Muscle of arm (tissue), 1 donor: ENCODE measurements at regions not wholly inside any gene's neighbourhood (a gene's known extent, or its start where the extent isn't known, plus 50 kb on each side); places are given as distances from the start of the nearest gene placed in this dataset.
"Not testable (repeated sequence)": the region's sequence is repeated elsewhere in the genome, so short reads cannot be mapped to it uniquely, and the experiment has no call there.

Experiments used
- DNase-seq: peaks from one replicate; pipeline ENCODE4 v3.0.0-alpha.2; 2013

DNA sequence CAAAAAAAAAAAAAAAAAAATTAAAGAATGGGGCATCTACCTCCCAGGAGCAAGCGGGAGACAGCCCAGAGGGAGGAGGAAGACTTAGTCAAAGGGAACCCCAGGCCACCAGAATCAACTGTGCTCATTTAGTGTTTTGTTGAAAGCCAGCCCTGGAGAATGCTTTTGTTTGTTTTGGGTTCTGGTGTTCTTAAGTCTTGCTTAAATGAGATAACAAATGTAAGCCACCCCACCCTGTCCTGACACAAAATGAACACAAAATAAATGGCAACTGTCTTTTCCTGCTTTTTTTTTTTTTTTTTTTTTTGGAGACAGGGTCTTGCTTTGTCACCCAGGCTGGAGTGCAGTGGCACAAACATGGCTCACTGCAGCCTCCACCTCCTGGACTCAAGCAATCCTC, 165.0 kb upstream of the JARID2 start:
- DNase-seq: no peak

DNA sequence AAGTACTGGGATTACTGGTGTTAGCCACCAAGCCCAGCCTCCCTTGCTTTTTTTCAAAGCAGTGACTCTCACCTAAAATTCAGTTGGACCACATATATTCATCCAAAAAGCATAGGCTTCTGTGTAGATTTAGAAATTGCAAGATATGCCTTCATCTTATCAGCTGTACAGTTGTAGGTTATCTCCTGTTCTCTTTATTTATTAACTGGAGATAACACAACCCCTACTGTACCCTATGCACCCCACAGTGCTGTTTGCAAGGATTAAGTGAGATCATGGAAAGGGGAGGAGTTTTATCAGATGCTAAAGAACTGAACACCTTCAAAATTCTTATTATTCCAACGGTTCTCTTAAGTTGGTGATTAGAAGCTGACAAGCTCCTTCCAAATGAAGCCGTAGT, 164.4 kb upstream of the JARID2 start:
- no peak for DNase-seq

DNA sequence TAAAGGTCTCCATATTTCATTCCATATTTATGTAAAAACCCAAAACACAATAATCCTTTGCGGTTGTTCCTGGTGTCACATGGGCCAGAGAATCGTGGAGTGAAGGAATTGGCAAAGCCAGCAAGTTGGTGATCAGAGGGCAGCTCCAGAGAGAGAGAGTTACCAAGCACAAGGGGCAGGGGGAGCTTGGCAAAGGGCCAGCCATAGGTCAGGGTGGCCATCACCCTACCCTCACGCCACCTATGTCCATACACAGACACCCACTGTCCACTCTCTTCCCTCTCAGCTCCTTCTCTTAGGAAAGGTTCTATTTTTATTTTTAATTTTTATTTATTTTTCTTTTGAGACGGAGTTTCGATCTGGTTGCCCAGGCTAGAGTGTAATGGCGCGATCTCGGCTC, 163.2 kb upstream of the JARID2 start:
- no peak for DNase-seq

DNA sequence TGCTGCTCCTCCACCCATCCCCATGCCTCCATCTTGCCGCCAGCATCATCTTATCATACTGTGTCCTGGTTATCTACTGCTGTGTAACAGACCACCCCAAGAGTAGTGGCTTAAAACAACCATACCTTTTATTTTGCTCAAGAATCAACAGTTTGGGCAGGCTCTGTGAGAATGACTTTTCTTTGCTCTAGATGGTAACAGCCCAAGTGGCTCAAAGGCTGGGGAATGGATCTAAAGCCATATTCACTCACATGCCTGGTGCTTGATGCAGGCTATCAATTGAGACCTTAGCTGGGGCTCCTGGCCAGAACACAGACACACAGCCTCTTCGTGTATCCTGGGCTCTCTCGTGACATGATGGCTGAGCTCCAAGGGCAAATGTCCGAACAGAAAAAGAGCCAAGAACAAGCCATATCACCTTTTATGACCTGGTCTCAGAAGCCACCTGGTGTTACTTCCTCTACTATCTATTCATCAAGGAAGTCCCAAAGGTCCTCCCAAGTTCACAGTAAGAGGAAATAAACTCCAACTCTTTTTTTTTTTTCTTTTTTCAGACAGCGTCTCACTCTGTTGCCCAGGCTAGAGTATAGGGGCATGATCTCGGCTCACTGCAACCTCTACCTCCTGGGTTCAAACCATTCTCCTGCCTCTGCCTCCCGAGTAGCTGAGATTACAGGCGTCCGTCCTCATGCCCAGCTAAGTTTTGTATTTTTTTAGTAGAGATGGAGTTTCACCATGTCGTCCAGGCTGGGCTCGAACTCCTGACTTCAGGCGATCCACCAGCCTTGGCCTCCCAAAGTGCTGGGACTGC, 159.3 kb upstream of the JARID2 start:
- no peak for DNase-seq

DNA sequence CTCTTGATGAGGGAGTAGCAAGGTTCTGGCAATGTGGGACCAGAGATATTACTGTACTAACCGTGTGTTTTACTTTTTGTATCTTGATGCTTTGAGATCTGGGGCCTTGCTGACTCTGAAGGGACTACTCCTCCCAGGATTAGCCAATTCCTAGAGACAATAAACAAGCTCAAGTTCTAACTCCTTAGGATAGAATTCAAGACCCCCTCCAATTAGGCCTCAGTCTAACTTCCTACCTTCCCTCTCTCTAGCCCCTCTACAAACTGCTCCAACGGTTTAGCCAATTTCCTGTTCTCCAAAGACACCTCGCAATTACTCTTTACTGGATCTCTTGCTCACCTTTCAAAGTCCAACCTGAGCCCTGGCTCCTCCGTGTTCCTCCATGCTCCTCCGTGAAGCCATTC, 158.7 kb upstream of the JARID2 start:
- no peak for DNase-seq

DNA sequence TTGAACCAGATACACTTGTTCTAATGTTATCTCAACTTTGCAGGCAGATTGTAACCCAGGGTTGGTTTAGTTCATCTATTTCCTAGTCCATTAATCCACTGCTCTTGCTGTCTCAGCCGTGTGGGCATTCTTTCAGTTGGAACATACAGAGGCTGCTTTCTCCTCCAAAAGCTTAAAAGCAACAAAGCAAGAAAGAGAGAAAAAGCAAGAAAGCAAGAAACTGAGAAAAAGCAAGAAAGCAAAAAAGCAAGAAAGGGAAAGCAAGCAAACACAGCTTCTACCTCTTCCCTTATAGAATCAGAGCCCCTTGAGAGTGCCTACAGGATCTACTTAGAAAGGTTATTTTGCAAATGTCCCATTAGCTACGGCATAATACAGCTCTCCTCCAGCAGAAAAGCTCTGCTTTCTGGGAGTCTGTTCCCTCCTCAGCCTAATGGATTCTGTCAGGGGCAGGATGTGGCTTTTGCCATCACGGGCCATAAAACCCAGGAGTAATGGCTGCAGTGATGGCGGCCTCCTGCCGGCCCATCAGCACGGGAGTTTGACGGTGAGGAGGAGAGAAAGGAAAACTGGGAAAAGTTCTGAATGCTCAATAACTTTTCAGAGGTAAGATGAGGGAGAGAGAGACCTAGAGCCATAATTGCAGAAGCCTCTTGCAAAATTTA, 156.8 kb upstream of the JARID2 start:
- DNase-seq: no peak

DNA sequence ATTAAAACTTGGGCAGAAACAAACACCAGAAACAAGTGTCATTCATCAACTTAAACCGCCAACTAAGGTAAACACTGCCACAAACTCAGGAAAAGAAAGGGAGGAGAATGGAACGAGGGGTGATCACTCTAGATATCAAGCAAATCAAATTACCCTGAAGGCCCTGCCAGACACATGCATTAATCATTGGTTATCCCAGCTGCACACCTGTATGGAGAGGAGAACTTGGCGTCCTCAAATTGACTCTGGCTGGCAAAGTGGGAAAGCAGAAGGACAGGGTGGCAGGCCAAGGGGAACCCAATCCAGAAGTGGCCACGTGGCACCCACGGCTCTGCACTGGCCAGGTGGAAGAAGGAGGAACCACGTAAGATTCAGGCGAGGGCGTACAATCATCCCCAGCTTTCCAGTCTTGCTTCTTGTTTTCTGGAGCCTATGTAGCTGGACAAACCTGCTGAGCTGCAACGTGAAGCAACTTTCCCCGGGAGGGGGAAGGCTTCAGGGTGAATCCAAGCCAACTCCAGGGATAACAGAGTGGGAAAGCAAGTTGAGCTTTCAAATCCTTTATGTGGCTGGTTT, 156.2 kb upstream of the JARID2 start:
- peak; percentile 26 for DNase-seq

DNA sequence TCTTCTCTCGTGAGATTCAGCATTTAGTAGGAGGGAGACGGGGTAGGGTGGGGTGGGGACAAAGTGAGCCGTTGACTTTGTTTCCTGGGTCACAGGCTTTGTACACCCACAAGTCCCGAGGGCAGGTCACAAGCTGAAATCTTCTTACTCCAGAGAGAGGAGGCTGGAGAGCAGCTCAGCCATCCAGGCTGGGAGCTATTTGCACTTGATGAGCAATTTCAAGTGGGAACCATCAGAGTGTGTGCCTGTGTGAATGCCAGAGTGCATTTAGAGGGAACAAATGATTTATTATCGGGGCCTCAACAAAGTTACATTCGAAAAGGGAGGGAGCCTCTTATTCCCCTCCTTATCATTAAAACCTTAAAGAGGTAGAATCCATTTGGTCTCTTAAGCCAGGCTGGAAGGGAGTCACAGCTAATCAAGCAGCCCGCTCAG, 155.7 kb upstream of the JARID2 start:
- peak; percentile 31 for DNase-seq

DNA sequence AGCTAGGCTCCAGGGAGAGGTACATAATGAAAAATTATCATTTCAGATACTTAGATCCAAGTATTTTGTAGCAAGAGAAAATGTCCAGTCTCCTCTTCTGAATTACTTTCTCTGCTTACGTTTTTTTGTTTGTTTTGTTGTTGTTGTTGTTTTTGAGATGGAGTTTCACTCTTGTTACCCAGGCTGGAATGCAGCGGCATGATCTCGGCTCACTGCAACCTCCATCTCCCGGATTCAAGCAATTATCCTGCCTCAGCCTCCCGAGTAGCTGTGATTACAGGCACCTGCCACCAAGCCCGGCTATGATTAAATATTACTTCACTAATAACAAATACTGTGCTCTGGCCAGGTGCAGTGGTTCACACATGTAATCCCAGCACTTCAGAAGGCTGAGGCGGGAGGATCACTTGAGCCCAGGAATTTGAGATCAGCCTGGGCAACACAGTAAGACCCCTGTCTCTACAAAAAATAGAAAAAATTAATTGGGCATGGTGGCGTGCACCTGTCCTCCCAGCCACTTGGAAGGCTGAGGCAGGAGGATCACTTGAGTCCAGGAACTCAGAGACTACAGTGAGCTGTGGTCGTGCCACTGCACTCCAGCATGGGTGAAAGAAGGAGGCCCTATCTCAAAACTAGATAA, 155.0 kb upstream of the JARID2 start:
- no peak for DNase-seq

DNA sequence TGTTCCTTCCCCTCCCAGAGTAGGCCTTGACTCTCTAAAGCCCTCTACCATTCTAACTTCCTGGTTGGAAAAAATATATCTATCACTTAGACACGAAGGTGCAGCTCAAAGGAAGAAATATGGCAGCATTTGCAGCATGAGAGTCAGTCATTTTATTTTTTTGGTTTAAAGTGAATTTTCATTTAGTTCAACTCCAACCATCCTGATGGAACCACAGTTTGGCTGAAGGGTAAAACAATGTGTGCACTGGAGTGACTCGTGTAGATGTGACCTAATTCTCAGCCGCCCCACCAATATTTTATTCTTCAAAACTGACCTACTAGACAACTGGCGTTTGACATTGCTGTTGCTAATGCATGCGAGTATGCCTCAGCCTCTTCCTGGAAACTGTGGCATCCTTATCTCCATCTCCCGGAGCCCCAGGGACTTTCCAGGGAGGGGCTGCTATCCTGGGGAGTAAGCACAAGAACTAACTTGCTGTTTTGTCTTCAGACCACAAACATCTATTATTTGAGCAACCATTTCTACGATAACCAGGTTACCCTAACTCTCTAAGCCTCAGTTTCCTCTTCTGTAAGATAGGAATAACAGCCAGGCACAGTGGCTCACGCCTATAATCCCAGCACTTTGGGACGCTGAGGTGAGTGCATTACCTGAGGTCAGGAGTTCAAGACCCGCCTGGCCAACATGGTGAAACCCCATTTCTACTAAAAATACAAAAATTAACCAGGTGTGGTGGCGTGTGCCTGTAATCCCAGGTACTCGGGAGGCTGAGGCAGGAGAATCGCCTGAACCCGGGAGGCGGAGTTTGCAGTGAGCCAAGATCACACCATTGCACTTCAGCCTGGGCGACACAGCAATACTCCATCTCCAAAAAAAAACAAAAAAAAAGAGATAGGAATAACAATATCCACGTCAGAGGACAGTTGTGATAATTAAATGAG, 148.7 kb upstream of the JARID2 start:
- no peak for DNase-seq

DNA sequence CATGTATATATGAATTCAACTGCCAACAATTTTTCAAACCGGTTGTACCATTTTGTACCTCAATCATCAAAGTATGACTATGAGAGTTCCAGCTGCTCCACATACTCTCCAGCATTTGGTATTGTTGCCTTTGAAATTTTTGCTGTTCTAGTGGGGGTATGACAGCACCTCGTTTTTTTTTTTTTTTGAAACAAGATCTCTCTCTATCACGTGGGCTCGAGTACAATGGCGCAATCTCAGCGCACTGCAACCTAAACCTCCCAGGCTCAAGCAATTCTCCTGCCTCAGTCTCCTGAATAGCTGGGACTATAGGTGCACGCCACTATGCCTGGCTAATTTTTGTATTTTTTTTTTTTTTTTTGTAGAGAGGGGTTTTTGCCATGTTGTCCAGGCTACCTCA, 144.7 kb upstream of the JARID2 start:
- DNase-seq: no peak

DNA sequence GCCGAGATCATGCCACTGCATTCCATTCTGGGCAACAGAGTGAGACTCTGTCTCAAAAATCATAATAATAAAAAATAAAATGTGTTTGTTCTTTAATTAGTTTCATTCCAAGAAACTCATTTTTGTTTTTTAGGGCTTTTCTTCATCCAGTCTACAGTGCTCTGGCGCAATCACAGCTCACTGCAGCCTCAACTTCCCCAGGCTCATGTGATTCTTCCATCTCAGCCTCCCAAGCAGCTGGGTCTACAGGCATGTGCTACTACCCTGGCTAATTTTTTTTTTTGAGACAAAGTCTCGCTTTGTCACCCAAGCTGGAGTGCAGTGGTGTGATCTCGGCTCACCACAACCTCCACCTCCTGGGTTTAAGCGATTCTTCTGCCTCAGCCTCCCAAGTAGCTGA, 143.6 kb upstream of the JARID2 start:
- no peak for DNase-seq

DNA sequence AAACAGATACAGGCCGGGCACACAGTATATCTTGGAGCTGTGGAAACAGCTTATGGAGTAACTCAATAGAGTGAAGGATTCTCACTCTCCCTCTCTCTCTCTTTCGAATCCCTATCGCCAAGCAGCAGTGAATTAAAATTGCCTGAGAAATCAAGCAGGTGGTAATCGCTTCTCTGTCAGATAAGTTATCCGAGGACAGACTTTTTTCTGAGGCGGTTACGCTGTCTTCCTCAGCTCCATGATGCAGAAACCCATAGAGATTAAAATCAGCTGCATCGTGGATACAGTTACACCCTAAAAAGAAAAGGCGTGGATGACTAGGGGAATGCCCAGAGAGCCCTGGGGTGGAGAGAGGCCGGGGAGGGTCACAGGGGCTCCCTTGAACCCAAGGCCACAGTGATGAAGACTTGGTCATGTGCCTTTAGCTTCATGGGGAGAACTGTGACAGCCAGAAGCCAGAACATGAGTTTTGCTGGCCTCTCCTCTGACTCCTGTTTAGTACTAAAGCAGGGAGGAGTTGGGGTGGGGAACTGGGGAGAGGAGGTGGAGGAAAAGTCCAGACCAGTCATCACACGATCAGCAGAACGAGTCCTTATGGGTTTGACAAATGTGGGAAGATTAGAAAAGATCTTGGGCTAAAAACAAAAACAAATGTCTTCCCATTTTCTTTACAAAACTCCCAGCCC, 138.8 kb upstream of the JARID2 start:
- no peak for DNase-seq

DNA sequence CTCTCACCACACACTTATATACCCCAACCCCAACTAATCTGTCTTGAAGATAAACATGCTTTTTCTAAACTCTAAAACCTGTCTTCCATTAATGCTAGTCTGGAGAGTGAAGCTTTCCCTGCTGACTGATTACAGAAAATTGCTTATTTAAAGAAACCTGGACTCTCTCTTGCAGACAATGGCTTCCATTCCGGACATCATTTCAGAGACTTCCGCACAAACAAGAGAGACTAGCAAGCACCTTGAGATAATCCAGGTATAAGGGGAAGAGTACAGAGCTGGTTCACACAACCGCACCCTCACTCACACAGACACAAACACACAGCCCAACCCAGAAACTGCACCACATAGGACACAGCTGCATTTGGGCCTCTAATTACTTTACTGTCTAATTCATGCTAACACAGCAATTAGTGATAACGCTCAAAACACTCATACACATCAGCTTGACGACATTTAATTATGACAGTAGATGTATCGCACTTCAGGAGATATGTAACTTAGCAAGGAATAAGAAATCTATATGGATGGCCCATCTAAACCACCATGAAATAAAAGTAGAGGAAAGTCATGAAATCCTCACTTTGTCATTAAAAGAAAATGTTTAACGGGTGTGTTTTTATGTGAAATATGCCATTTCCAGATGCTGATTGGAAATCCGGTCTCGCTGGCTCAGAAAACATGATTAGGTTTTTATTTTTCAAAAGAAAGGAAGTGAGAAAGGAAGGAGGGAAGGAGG, 138.1 kb upstream of the JARID2 start:
- DNase-seq: no peak

DNA sequence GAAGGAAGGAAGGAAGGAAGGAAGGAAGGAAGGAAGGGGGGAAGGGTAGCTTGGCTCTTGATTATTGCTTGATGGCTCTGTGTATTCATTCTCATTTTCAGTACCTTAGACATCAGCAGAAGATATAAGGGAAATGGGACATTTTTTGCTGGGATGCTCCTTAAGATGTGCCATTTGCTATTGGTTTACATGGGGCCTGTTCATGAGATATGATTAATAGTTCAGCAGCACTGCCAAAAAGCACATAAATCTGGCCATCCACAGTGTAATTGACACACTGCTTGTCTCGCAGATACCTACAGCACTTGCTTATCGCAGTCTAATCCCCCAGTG, 137.5 kb upstream of the JARID2 start:
- DNase-seq: no peak

DNA sequence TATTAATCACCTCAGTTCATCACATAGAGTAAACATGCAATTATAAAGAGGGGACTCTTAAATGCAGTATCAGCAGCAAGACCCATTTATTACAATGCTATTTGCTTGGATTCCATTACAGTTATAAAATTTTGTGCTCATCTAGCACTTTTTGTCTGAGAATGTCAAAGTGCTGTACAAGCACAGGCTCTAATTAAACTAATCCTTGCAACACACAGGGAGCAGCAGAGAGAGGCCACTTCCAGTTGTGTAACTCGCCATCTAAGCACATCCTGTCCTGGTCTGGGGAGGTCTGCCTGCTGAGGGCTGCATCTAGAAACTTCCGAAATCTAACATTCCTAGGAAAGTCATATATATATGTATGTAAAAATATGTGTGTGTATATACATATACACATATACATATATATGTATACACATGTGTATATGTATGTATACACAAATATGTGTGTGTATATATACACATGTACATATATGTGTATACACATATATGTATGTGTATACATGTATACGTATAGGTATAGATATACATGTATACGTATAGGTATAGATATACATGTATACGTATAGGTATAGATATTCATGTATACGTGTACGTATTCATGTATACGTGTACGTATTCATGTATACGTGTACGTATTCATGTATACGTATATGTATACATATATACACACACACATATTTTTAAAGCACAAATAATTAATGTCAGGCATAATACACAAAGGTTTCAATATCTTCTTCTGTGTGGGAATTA, 136.4 kb upstream of the JARID2 start:
- DNase-seq: no peak

DNA sequence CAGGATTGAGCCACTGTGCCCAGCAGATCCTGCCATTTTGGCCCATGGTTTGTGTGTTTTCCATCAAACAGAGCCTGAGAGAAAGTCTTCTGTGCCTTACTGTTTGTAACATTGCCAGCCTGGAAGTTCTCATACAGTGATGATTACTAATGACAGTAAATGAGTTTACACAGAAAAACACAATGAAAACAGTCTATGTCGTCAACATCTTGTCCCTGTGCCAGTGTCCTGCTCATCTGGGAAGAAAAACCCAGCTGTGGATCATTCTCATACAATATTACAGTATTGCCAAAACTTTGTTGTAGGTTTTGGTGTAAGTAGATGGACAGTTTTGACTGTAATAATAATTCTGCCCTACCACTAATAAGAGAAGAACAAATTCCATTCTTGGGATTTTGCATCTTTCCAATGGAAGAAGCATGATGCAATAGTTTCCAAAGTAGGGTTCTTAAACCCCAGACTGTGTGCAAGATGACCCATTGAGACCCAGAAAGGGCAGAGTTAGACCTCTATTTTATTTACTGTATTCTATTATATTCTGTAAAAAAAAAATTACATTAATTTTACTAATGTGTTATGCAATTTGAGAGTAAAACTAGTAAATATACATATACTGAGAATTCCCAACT, 135.0 kb upstream of the JARID2 start:
- no peak for DNase-seq

DNA sequence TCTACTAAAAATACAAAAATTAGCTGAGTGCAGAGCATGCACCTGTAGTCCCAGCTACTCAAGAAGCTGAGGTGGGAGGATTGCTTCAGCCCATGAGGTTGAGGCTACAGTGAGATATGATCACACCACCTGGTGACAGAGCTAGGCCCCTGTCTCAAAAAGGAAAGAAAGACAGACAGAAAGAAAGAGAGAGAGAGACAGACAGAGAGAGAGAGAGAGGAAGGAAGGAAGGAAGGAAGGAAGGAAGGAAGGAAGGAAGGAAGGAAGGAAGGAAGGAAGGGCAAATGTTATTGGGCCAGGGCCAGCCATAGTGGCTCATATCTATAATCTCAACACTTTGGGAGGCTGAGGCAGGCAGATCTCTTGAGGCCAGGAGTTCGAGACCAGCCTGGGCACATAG, 134.3 kb upstream of the JARID2 start:
- not testable (repeated sequence) for DNase-seq

DNA sequence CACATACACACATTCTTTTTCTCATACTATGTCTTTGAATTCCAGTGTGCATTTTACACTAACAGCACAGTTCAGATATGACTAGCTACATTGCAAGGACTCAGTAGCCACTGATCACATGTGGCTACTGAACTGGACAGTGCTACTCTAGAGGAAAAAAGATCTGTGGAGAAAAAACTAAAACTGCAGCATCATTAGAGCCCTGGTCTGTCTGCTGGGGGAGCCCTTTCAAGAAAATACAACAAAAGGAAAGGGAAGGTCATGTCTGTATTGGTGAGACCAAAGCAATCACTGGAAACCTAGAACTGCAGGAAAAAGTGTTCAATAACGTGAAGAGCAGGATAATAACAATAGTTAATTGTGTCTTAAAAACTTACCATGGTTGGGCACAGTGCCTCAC, 132.3 kb upstream of the JARID2 start:
- no peak for DNase-seq
